22Rv1 (cell line): ENCODE measurements at regions not wholly inside any gene's neighbourhood (a gene's known extent, or its start where the extent isn't known, plus 50 kb on each side); places are given as distances from the start of the nearest gene placed in this dataset.

Experiments
- ZFX ChIP-seq: fragments of 450-650 bp; IDR thresholded peaks from 2 replicates; pipeline ENCODE4 v1.6.1; 2017; ENCODE audit warnings: antibody characterized with exemption, borderline replicate concordance
- TF ChIP-seq, protein P1 (sequence below): fragments of 450-650 bp; IDR thresholded peaks from 2 replicates; pipeline ENCODE4 v1.5.1; 2017; ENCODE audit warnings: mild to moderate bottlenecking

DNA sequence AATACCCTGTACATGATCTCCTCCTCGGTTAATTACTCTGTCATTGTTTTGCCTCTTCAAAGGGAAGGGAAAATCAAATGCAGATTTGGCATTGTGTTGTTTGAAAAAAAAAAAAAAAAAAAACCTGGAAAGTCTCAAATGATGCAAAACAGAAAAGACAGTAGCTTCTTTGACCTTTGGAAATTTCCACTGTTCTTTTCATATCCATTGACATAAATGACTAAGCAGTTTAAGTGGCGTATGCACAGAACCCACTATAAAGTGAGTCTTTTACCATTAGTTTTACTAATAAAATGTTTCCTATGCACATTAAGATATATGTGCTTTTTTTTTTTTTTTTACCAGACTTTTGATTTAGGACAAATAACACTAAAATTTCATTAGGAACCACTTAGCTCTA is 704.3 kb downstream of the TFAP2A start:
- TF ChIP-seq, protein P1, sequence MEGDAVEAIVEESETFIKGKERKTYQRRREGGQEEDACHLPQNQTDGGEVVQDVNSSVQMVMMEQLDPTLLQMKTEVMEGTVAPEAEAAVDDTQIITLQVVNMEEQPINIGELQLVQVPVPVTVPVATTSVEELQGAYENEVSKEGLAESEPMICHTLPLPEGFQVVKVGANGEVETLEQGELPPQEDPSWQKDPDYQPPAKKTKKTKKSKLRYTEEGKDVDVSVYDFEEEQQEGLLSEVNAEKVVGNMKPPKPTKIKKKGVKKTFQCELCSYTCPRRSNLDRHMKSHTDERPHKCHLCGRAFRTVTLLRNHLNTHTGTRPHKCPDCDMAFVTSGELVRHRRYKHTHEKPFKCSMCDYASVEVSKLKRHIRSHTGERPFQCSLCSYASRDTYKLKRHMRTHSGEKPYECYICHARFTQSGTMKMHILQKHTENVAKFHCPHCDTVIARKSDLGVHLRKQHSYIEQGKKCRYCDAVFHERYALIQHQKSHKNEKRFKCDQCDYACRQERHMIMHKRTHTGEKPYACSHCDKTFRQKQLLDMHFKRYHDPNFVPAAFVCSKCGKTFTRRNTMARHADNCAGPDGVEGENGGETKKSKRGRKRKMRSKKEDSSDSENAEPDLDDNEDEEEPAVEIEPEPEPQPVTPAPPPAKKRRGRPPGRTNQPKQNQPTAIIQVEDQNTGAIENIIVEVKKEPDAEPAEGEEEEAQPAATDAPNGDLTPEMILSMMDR: no peak
- TF ChIP-seq ZFX: no peak
